ENCODE measurements at regions not wholly inside any gene's neighbourhood (a gene's known extent, or its start where the extent isn't known, plus 50 kb on each side); places are given as distances from the start of the nearest gene placed in this dataset.
"Not testable (repeated sequence)": the region's sequence is repeated elsewhere in the genome, so short reads cannot be mapped to it uniquely, and the experiment has no call there.

GRCh38 chr4:94141001-94141400, 66.7 kb upstream of the SMARCAD1 start:
- H3K9me3 Mint-ChIP-seq = no peaks in the 10 kb centered on the region
- H3K36me3 Mint-ChIP-seq (ENCODE audit: low read depth) = no peaks in the 10 kb centered on the region
- H3K4me1 Mint-ChIP-seq = no peaks in the 10 kb centered on the region
- TF ChIP-seq CTCF (conservative IDR thresholded peaks at IDR 0.05) = no peak
- no peak for DNase-seq (ENCODE audit: low read depth, low spot score)
- no peak overlapping the region for H3K4me3 Mint-ChIP-seq
- H3K27ac Mint-ChIP-seq (ENCODE audit: unreplicated experiment) = no peak overlapping the region
- H3K27me3 Mint-ChIP-seq (ENCODE audit: low read depth) = no peaks in the 10 kb centered on the region

GRCh38 chr4:94148052-94148451, 59.6 kb upstream of the SMARCAD1 start:
- DNase-seq (ENCODE audit: low read depth, low spot score) = peak; percentile 41
- not testable (repeated sequence) for H3K27ac Mint-ChIP-seq (ENCODE audit: unreplicated experiment); H3K36me3 Mint-ChIP-seq (ENCODE audit: low read depth); H3K4me1 Mint-ChIP-seq; H3K9me3 Mint-ChIP-seq; H3K4me3 Mint-ChIP-seq; H3K27me3 Mint-ChIP-seq (ENCODE audit: low read depth)

GRCh38 chr4:94152466-94152865, 55.2 kb upstream of the SMARCAD1 start:
- Mint-ChIP-seq H3K36me3 (ENCODE audit: low read depth) (no peaks in the 10 kb centered on the region), H3K27ac (ENCODE audit: unreplicated experiment) (no peak overlapping the region), H3K9me3 (peaks cover 3% of the 10 kb centered on the region), H3K4me3 (no peak overlapping the region), H3K4me1 (peaks cover 5% of the 10 kb centered on the region), H3K27me3 (ENCODE audit: low read depth) (peaks cover 4% of the 10 kb centered on the region)
- no peak for TF ChIP-seq CTCF (conservative IDR thresholded peaks at IDR 0.05)
- no peak for DNase-seq (ENCODE audit: low read depth, low spot score)

- H3K27me3 Mint-ChIP-seq (ENCODE audit: low read depth); H3K36me3 Mint-ChIP-seq (ENCODE audit: low read depth); H3K9me3 Mint-ChIP-seq; DNase-seq (ENCODE audit: low read depth, low spot score); H3K4me1 Mint-ChIP-seq; H3K27ac Mint-ChIP-seq (ENCODE audit: unreplicated experiment); H3K4me3 Mint-ChIP-seq: not testable (repeated sequence)
These were observed 52.3 kb upstream of the SMARCAD1 start for GRCh38 chr4:94155404-94155803.

- Mint-ChIP-seq H3K36me3 (ENCODE audit: low read depth) (no peaks in the 10 kb centered on the region), H3K27me3 (ENCODE audit: low read depth) (peaks cover under 1% of the 10 kb centered on the region), H3K9me3 (peaks cover under 1% of the 10 kb centered on the region), H3K27ac (ENCODE audit: unreplicated experiment) (no peak overlapping the region), H3K4me3 (no peak overlapping the region), H3K4me1 (no peaks in the 10 kb centered on the region)
- no peak for DNase-seq (ENCODE audit: low read depth, low spot score)
- no peak for TF ChIP-seq CTCF (conservative IDR thresholded peaks at IDR 0.05)
These were observed 50.8 kb upstream of the SMARCAD1 start for GRCh38 chr4:94156826-94157225.
